ENCODE measurements at regions not wholly inside any gene's neighbourhood (a gene's known extent, or its start where the extent isn't known, plus 50 kb on each side); places are given as distances from the start of the nearest gene placed in this dataset.

- TF ChIP-seq CTCF (IDR thresholded peaks at IDR 0.05) (no peak), POLR2AphosphoS5 (IDR thresholded peaks at IDR 0.05) (no peak), POLR2A (IDR thresholded peaks at IDR 0.05) (no peak)
Observed at GRCh38 chr6:156268849-156269248, 508.3 kb upstream of the ARID1B start.
